Caco-2 (cell line): ENCODE measurements at regions not wholly inside any gene's neighbourhood (a gene's known extent, or its start where the extent isn't known, plus 50 kb on each side); places are given as distances from the start of the nearest gene placed in this dataset.

ENCODE experiments used
- BruUV-seq: library from RNA; stranded (reverse); fragments of 400-500 nt; replicated peaks from 2 replicates; lab custom pipeline; 2021; lab: Mats Ljungman, UMichigan
- CTCF ChIA-PET: fragments of 300-600 bp; sonication (Branson Sonifier 250); formaldehyde crosslinking; loops from one replicate; lab custom pipeline; 2022; ENCODE audit warnings: antibody characterized with exemption; lab: Charles Lee
- POLR2A ChIA-PET: fragments of 300-600 bp; sonication (Branson Sonifier 250); formaldehyde crosslinking; loops from one replicate; lab custom pipeline; 2022; ENCODE audit warnings: antibody characterized with exemption; lab: Charles Lee
- DNase-seq, 2 experiments: peaks; one replicate each; pipeline versions ENCODE4 v3.0.0 to v3.0.0-alpha.2; 2020 to 2022
- H3K27me3 ChIP-seq: replicated peaks from 2 replicates; pipeline ENCODE4 v1.6.0; 2011; ENCODE audit warnings: low read length; ENCODE audit not compliant: control insufficient read depth, insufficient read depth
- H3K36me3 ChIP-seq: 2 replicates; pipeline ENCODE4 v1.5.1; 2011; ENCODE audit warnings: low read length; ENCODE audit not compliant: control insufficient read depth, insufficient read depth
- H3K4me1 ChIP-seq: fragments of 250-450 bp; sonication (Bioruptor Pico); 2 replicates; pipeline ENCODE4 v1.5.1; 2020; ENCODE audit warnings: mild to moderate bottlenecking
- H3K4me3 ChIP-seq: 2 replicates; pipeline ENCODE4 v1.5.1; 2011; ENCODE audit warnings: low read depth, mild to moderate bottlenecking, control low read depth, low read length
- H3K9me3 ChIP-seq: fragments of 250-450 bp; sonication (Bioruptor Pico); 2 replicates; pipeline ENCODE4 v1.5.1; 2020; ENCODE audit warnings: mild to moderate bottlenecking, moderate library complexity
- H3K27ac Mint-ChIP-seq: one replicate; pipeline ENCODE4 v1.8.0; 2022; ENCODE audit warnings: mixed read lengths; ENCODE audit not compliant: unreplicated experiment
- H3K27me3 Mint-ChIP-seq: one replicate; pipeline ENCODE4 v1.8.0; 2022; ENCODE audit warnings: mixed read lengths; ENCODE audit not compliant: insufficient read depth, unreplicated experiment
- H3K36me3 Mint-ChIP-seq: one replicate; pipeline ENCODE4 v1.8.0; 2022; ENCODE audit warnings: mild to moderate bottlenecking, mixed read lengths; ENCODE audit not compliant: insufficient read depth, unreplicated experiment
- H3K4me1 Mint-ChIP-seq: one replicate; pipeline ENCODE4 v1.8.0; 2022; ENCODE audit warnings: low read depth, mixed read lengths; ENCODE audit not compliant: unreplicated experiment
- H3K4me3 Mint-ChIP-seq: one replicate; pipeline ENCODE4 v1.8.0; 2022; ENCODE audit warnings: mild to moderate bottlenecking, moderate library complexity, mixed read lengths; ENCODE audit not compliant: unreplicated experiment
- H3K9me3 Mint-ChIP-seq: one replicate; pipeline ENCODE4 v1.8.0; 2022; ENCODE audit warnings: mixed read lengths; ENCODE audit not compliant: unreplicated experiment
- CTCF ChIP-seq, 2 experiments: fragments of 200-600 bp in 1 of 2; IDR thresholded peaks; 1 replicate in 1 of 2; 2 replicates in 1 of 2; pipeline versions ENCODE4 v1.5.1 to v1.8.0; 2011 to 2022; ENCODE audit warnings: antibody characterized with exemption in 1 of 2, control low read depth in 1 of 2, inconsistent platforms in 1 of 2, low read depth in 1 of 2, low read length in 1 of 2, mild to moderate bottlenecking in 1 of 2, moderate library complexity in 1 of 2; ENCODE audit not compliant: insufficient read depth in 1 of 2, severe bottlenecking in 1 of 2, unreplicated experiment in 1 of 2
- intact Hi-C: fragments of 100-400 bp; cut with micrococcal nuclease; formaldehyde crosslinking; loops from one replicate; pipeline ENCODE4 v1.10.0; 2022; ENCODE audit not compliant: unreplicated experiment

DNA sequence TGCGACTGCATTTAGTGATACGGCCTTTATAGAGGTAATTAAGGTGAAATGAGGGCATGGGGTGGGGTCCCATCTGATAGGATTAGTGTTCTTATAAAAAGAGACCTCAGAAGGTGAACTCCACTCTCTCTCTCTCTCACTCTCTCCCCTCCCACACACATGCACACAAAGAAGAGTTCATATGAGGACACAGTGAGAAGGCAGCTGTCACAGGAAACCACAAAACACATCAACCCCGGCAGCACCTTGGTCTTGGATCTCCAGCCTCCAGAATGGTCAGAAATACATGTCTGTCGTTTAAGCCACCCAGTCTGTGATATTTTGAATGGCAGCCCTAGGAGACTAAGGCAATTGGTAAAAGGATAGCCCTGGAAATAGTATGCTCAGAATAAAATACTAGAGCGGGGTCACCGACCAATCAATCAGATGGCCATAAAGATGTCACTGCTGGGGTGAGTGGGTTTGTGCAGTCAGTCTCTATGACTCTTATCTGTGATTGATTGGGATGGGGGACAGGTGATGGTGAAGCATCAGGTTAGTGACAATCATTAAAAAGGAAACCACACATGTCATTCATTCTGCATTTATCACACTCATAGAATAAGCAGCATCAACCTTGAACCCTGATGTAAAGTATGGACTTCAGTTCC lies 118.9 kb upstream of the POU3F3 start:
- TF ChIP-seq CTCF (IDR thresholded peaks at IDR 0.05; ENCODE audit: insufficient read depth in 1 of 2, low read depth in 1 of 2, low read length in 1 of 2, severe bottlenecking in 1 of 2, unreplicated experiment in 1 of 2): no peak
- POLR2A ChIA-PET: no interaction called here

DNA sequence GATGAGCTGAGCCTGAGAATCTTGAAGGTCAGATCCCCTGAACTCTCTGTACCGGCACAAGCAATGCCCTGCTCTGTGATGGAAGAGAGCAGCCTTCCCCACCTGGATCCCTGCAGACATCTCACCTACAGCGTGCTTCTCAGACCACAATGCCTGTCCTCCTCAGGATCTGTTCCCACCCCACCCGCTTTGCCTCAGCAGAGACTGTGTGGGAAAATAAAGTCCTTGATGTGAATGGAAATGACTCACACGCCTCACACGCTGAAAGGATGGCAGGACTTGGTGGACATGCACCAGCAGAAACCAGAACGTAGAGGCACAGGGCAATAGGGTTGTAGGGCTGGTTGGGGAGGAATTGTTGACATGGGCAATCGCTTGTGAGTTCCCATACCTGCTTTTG lies 117.9 kb upstream of the POU3F3 start:
- BruUV-seq: no TSS peak
- Histone ChIP-seq H3K4me1 (no peaks in the 10 kb centered on the region), H3K36me3 (no peaks in the 10 kb centered on the region), H3K27me3 (no peaks in the 10 kb centered on the region), H3K4me3 (no peak overlapping the region), H3K9me3 (no peaks in the 10 kb centered on the region)
- TF ChIP-seq CTCF (IDR thresholded peaks at IDR 0.05; ENCODE audit: insufficient read depth in 1 of 2, low read depth in 1 of 2, low read length in 1 of 2, severe bottlenecking in 1 of 2, unreplicated experiment in 1 of 2): no peak
- no peaks in the 10 kb centered on the region for H3K36me3 Mint-ChIP-seq
- H3K27me3 Mint-ChIP-seq: peaks cover 6% of the 10 kb centered on the region
- H3K4me3 Mint-ChIP-seq: no peak overlapping the region
- intact Hi-C loops: no loop called here
- CTCF ChIA-PET: no interaction called here
- POLR2A ChIA-PET: no interaction called here
- no peak overlapping the region for H3K27ac Mint-ChIP-seq
- H3K4me1 Mint-ChIP-seq: no peaks in the 10 kb centered on the region
- H3K9me3 Mint-ChIP-seq: no peaks in the 10 kb centered on the region
- no peak for DNase-seq

More for the DNA sequence above, 118.9 kb upstream of the POU3F3 start:
- Histone ChIP-seq H3K27me3 (no peaks in the 10 kb centered on the region), H3K9me3 (no peaks in the 10 kb centered on the region), H3K4me3 (no peak overlapping the region), H3K4me1 (no peaks in the 10 kb centered on the region), H3K36me3 (no peaks in the 10 kb centered on the region)
- Mint-ChIP-seq H3K9me3 (no peaks in the 10 kb centered on the region), H3K27me3 (peaks cover 6% of the 10 kb centered on the region), H3K4me1 (no peaks in the 10 kb centered on the region), H3K36me3 (no peaks in the 10 kb centered on the region), H3K4me3 (no peak overlapping the region), H3K27ac (no peak overlapping the region)
- BruUV-seq: no TSS peak
- intact Hi-C loops: no loop called here
- CTCF ChIA-PET: no interaction called here
- DNase-seq: no peak

GRCh38 chr2:104741860-104742259 lies 112.1 kb upstream of the POU3F3 start:
- Mint-ChIP-seq H3K36me3 (no peaks in the 10 kb centered on the region), H3K27ac (no peak overlapping the region), H3K4me1 (no peaks in the 10 kb centered on the region), H3K4me3 (no peak overlapping the region), H3K9me3 (no peaks in the 10 kb centered on the region), H3K27me3 (peaks cover 11% of the 10 kb centered on the region)
- Histone ChIP-seq H3K9me3 (no peaks in the 10 kb centered on the region), H3K4me1 (no peaks in the 10 kb centered on the region), H3K4me3 (no peak overlapping the region), H3K36me3 (no peaks in the 10 kb centered on the region), H3K27me3 (no peaks in the 10 kb centered on the region; the same call in 1 of the 2 replicates)
- intact Hi-C loops: no loop called here
- ChIA-PET POLR2A (no interaction called here), CTCF (no interaction called here)
- BruUV-seq: no TSS peak
- no peak for DNase-seq
- TF ChIP-seq CTCF (IDR thresholded peaks at IDR 0.05; ENCODE audit: insufficient read depth in 1 of 2, low read depth in 1 of 2, low read length in 1 of 2, severe bottlenecking in 1 of 2, unreplicated experiment in 1 of 2): no peak
